DMS53 (cell line): ENCODE measurements at regions not wholly inside any gene's neighbourhood (a gene's known extent, or its start where the extent isn't known, plus 50 kb on each side); places are given as distances from the start of the nearest gene placed in this dataset.
"Not testable (repeated sequence)": the region's sequence is repeated elsewhere in the genome, so short reads cannot be mapped to it uniquely, and the experiment has no call there.

Experiments
- DNase-seq: peaks from one replicate; lab custom pipeline; 2025; lab: John Stamatoyannopoulos, UW

DNA sequence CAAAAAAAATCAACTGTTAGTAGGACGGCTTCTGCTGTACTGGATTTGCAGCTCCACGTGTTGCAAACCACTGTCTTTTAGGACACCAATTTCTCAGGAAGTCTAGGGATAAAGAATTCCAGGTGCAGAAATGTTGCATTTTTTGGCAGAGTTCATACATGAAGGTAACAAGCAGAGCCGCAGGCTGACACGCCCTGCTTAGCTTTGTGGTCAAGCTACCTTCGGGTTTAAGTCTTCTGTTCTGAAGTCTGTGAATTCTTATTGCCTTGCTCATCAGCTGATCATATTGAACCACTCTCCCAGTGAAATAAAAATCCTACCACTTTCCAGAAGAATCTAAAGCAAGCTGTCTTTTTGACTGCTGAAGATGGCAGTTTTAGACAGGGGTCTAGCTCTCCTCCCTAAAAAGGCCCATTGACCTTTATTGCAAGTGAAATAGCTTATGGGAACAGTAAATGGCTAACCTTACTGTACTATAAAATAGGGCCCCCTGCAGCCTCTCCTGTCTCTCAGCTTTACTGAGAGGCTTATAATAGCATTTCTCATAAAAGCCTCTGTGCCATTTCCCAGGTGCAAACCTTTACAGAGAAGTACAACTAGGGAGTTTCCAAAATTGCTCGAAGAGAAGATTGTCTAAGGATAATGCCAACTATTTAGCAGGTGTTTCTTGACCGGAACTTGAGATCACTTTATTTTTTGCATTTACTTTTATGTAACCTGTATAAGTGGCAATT lies 262.2 kb upstream of the IL12A start:
- no peak for DNase-seq

GRCh38 chr3:159727506-159727905 lies 261.1 kb upstream of the IL12A start:
- DNase-seq = no peak

DNA sequence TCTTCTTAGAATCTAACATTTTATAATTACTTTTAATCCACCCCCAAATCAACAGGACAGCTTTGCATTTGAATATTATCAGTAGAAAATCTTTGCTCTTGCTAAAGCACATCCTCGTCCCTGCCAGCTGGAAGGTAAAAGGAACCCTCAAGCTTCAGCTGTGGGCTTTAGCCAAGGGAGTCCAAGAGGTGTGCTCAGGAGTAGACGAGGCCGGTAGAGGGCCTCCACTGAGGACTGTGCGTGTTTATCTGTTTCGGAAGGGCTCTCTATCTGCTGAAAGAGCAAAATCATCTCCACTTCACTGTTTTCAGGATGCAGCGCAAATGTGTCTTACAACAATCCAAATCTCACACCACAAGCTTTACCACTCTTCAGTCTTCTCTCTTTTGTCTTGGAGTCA lies 257.4 kb upstream of the IL12A start:
- no peak for DNase-seq

GRCh38 chr3:159732172-159733111 lies 256.2 kb upstream of the IL12A start:
- peak; percentile 6 for DNase-seq

- no peak for DNase-seq
These were observed 255.3 kb upstream of the IL12A start for GRCh38 chr3:159733194-159733860.

GRCh38 chr3:159734681-159735080 lies 254.0 kb upstream of the IL12A start:
- DNase-seq = no peak

DNA sequence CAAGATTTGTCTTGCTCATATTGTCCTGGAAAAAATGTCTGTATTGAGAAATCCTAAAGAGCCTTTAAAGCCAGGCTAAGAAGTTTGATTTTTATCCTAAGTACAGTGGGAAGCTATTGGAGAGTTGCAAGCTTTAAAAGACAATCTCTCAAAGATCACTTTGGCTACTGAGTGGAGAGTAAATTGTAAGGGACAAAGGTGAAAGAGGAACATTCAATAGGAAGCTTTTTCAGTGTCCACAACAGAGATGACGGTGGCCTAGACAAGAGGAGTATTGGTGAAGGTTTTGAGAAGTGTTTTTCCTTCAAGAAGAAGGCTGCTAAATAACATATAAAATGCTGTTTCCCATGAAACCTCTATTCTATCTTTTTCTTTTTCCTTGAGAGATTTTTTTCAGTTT lies 249.5 kb upstream of the IL12A start:
- DNase-seq = no peak

DNA sequence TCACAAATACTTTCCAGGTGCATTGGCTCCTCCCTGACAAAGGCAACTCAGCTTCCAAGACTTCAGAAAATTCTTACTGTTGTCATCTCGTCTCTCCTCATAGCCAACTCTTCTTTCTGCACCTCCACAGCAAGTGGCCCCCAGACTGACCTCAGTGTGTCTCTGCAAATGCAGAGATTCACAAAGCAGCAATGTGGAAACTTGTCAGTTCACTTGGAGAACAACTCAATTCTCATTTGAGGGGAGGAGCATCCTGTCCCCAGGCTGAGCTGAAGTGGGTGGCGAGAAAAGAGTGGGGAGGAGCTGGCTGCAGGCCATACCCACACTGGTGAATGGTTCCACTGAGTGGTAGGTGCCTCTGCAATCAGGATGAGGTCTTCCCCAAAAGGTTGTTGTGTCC lies 248.7 kb upstream of the IL12A start:
- DNase-seq = no peak

DNA sequence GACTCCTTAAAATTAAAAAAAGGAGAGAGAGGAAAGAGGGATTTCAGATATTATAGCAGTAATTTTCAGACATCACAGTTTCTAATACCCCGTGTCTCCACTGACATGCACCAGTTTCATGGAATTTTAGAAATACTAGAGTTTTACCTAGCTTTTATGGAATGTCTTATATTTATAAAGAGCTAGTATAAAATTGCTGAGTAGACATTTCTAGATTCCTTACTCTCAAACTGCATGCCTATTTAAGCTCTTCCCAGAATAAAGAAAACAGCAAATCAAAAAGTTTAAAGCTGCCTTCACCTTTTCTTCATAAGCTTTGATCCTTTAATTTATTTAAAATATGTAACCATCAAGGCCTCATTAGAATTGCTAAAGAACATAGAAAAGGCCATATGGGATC lies 247.4 kb upstream of the IL12A start:
- no peak for DNase-seq

DNA sequence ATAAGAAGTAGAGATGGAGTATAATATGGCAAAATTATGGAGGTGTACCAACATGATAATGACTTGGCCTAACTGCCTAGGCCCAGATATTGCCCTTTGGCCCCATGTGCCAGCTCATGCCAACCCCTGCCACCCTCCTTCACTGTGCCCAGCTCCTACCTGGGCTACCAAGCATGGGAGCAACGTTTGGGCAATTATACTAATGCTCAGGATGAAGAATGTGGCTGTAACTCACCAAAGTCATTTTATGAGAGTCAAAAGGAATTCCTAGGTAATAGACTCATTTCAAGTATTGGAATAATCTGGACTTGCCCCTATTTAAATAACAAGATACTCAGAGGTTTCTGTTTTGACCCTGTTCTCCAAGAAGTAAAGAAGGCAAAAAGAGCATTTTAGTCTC lies 240.2 kb upstream of the IL12A start:
- DNase-seq = no peak

GRCh38 chr3:159749406-159749805 lies 239.2 kb upstream of the IL12A start:
- DNase-seq = peak; percentile 55

DNA sequence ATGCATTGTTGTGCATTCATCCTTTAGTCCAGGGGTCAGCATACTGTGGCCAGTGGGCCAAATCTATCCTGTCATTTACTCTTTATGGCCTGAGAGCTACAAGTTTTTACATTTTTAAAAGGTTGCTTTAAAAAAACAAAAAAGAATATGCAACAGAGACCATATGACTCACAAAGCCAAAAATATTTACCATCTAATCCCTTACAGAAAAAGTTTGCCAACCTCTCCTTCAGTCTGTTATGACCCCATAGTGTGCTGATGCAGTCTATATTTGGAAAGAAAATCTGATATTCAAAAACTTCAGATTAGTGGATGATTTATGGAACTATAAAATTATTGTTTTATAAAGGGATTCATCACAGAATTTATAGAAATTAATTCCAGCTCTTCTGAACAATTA lies 237.5 kb upstream of the IL12A start:
- DNase-seq = no peak

DNA sequence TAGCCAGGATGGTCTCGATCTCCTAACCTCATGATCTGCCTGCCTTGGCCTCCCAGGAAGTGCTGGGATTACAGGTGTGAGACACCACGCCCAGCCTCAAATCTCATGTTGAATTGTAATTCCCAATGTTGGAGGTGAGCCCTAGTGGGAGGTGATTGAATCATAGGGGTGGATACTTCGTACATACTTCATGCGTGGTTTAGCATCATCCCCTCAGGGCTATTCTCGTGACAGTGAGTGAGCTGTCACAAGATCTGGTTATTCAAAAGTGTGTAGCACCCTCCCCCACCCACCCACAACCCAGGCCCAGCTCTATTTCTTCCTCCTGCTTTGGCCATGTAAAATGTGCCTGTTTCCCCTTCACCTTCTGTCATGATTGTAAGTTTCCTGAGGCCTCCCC lies 236.9 kb upstream of the IL12A start:
- DNase-seq = no peak

GRCh38 chr3:159756279-159757207 lies 232.1 kb upstream of the IL12A start:
- not testable (repeated sequence) for DNase-seq

DNA sequence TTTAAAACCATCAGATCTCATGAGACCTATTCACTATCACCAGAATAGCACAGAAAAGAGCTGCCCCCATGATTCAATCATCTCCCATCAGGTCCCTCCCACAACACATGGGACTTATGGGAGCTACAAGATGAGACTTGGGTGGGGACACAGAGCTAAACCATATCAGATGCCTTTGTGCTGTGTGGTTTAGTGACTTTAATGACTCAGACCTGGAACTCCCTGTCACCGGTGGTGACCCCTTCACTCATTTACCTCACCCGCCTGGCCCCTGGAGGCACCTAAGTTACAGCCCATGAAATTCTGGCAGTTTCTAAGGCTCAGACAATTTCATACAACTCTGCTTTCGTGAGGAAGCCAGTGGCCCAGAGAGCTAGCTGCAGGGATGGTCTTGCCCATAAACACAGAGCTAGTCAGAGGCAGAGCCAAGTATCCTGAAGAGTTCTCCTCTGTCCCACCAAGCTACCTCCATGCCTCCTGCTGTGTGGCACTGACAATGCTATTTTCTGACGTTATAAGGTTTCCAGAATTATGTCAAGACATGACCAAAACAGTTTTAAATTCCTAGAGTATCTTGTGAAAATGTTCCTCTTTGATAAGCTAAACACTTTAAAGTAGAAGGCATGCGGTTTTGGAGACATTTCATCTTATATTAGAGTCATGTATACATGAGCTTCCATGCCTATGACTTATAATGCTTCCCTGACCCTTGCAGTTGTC lies 231.1 kb upstream of the IL12A start:
- no peak for DNase-seq

DNA sequence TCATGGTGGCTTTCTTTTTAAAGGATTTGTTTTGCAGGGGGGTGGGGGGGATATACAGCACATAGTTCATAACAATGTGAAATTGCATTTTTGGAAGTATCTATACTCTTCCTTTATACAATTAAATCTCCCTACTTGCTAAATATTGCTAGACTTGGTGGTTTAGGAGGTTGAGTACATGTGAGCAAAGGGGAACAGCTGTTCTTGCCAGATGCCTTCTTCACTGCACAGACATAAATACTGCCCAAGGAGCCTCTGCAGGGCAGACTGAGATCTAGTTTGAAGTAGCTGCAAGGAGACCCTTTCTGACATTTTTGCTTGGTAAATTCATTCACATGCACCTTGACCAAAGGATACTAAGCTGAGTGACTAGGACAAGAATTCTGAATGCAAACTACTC lies 228.6 kb upstream of the IL12A start:
- DNase-seq = no peak

DNA sequence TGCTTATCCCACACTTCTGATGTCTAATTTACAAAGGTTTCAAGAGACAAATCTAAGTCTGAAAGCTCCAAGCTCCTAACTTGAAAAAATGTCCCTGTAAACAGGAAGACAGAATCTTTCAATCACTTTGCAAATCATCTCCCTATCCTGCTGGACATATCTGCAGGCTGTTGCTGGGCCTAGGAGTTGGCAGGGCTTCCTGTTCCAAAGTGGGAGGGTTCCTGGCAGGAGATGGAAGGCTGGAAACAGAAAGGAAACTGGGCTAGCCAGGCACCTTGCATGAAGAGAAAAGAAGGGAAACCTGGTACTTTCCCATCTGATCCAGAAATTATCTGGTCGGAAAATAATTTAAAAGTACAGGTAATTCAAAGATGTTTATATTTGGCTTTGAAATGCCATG lies 227.3 kb upstream of the IL12A start:
- DNase-seq = peak; percentile 2

- peak; percentile 1 for DNase-seq
These were observed 226.6 kb upstream of the IL12A start for GRCh38 chr3:159761848-159762635.

DNA sequence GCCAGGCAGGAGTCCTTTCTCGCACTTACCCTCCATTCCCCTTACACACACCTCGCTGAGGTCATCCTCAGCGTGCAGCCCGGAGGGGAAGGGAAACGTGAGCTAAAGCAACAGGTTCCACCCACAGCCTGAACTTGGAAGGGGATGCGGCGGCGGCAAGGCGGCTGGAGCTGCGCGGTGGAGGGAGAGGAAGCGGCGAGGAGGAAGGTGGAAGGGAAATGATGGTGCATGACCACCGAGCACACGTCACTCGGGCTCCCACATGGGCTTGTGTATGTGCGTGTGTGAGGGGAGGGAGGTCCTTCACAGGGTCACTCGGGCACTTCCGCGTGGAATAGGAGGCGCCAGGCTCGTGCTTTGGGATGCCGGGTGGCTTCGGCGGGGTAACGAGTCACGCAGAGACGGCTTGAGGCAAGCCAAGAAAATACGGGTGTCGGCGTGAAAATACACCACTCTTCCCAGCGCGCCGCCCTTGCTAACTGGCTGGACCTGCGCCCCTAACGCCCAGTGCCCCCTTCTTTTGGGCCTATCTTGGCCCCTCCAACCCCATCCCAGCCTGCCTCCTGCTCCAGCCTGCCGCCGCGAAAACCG lies 225.5 kb upstream of the IL12A start:
- DNase-seq = peak; percentile 72
